ENCODE measurements at regions not wholly inside any gene's neighbourhood (a gene's known extent, or its start where the extent isn't known, plus 50 kb on each side); places are given as distances from the start of the nearest gene placed in this dataset.

DNA sequence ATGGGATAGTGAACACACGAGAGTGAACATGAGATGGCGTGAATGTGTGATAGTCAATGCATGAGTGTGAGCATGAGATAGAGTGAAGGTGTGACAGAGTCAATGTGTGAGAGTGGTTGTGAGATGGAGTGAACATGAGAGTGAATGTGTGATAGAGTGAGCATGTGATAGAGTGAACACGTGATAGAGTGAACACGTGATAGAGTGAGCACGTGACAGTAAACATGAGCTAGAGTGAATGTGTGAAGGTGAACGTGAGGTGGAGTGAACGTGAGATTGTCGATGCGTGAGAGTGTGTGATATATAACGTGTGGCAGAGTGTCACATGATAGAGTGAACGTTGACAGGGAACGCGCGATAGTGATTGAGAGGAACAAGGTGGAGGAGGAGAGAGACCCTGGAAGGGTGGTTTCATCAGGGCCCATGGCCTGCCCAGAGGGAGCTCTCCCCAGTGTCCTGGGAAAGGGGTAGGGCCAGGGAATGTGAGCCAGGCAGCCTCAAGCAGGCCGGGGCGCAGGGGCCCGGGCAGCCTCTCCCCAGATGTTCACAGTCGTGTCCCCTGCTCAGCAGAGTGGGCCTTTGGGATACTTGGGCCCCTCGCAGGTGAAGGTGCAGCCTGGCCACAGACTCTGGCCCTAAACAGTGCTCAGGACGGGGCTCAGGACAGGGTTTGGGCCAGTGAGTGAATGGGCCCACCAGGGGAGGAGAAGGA, 516.9 kb downstream of the EIPR1 start:
- Histone ChIP-seq H3K36me3 (ENCODE audit: control insufficient read depth in 1 of 2, insufficient read depth in 2 of 2, low read length in 2 of 2) (no peaks in the 10 kb centered on the region), H3K4me1 (ENCODE audit: control insufficient read depth in 1 of 2, insufficient read depth in 2 of 2, low read length in 2 of 2) (no peaks in the 10 kb centered on the region), H3K27ac (ENCODE audit: low read depth, low read length) (no peak overlapping the region), H3K9me3 (ENCODE audit: control insufficient read depth in 1 of 2, insufficient read depth in 1 of 2, low read depth in 1 of 2, low read length in 2 of 2) (no peaks in the 10 kb centered on the region), H3K4me3 (replicated peaks in 1 of 2; ENCODE audit: low read depth in 1 of 2, low read length in 2 of 2) (no peak overlapping the region), H3K9ac (ENCODE audit: low read length) (no peak overlapping the region), H3K27me3 (ENCODE audit: insufficient read depth, low read length) (no peaks in the 10 kb centered on the region), H3K4me2 (ENCODE audit: low read length) (no peak overlapping the region), H4K20me1 (ENCODE audit: insufficient read depth) (no peaks in the 10 kb centered on the region), H2AFZ (ENCODE audit: low read depth, low read length, poor library complexity, severe bottlenecking) (no peak overlapping the region), H3K79me2 (ENCODE audit: insufficient read depth, low read length) (no peaks in the 10 kb centered on the region), H3K9me2 (ENCODE audit: insufficient read depth) (no peaks in the 10 kb centered on the region)
- ChIA-PET POLR2A (no interaction called here), RAD21 (ENCODE audit: low non-redundant PET in 1 of 2, low total read pairs in 2 of 2, uncharacterized antibody in 2 of 2, unreplicated experiment in 2 of 2) (no interaction called here), CTCF (no interaction called here)
- BruUV-seq (replicated peaks), result no TSS peak
- ATAC-seq (no peak), DNase-seq (ENCODE audit: low read depth, low spot score) (no peak)
- TF ChIP-seq CEBPB (IDR thresholded peaks at IDR 0.05; ENCODE audit: low read depth) (no peak), TCF7L2 (IDR thresholded peaks at IDR 0.05; ENCODE audit: borderline replicate concordance, extremely low read depth, insufficient read depth, insufficient read length) (no peak), EZH2phosphoT487 (IDR thresholded peaks at IDR 0.05; ENCODE audit: borderline replicate concordance) (no peak), FOSL1 (IDR thresholded peaks at IDR 0.05; ENCODE audit: low read depth) (no peak), EGR1 (IDR thresholded peaks at IDR 0.05; ENCODE audit: low read depth) (no peak), RAD21 (IDR thresholded peaks at IDR 0.05; ENCODE audit: low read depth) (no peak)
- intact Hi-C loops (cut with micrococcal nuclease), result no loop called here

DNA sequence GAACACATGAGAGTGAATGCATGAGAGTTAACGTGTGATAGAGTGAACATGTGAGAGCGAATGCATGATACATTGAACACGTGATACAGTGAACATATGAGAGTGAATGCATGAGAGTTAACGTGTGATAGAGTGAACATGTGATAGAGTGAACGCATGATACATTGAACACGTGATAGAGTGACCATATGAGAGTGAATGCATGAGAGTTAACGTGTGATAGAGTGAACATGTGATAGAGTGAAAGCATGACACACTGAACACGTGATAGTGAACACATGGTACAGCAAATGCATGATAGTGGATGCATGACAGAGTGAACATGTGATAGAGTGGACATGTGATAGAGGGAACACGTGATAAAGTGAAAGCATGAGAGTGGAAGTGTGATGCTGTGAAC, 517.9 kb downstream of the EIPR1 start:
- RAD21 ChIA-PET (ENCODE audit: low non-redundant PET in 1 of 2, low total read pairs in 2 of 2, uncharacterized antibody in 2 of 2, unreplicated experiment in 2 of 2), result no interaction called here
- no TSS peak for BruUV-seq (replicated peaks)
- DNase-seq (ENCODE audit: low read depth, low spot score), result no peak
- Histone ChIP-seq H3K79me2 (ENCODE audit: insufficient read depth, low read length) (no peaks in the 10 kb centered on the region), H3K4me2 (ENCODE audit: low read length) (no peak overlapping the region), H3K27me3 (ENCODE audit: insufficient read depth, low read length) (no peaks in the 10 kb centered on the region), H3K27ac (ENCODE audit: low read depth, low read length) (no peak overlapping the region), H3K9me2 (ENCODE audit: insufficient read depth) (no peaks in the 10 kb centered on the region), H3K9me3 (ENCODE audit: control insufficient read depth in 1 of 2, insufficient read depth in 1 of 2, low read depth in 1 of 2, low read length in 2 of 2) (no peaks in the 10 kb centered on the region), H3K4me1 (ENCODE audit: control insufficient read depth in 1 of 2, insufficient read depth in 2 of 2, low read length in 2 of 2) (no peaks in the 10 kb centered on the region), H2AFZ (ENCODE audit: low read depth, low read length, poor library complexity, severe bottlenecking) (no peak overlapping the region), H3K4me3 (replicated peaks in 1 of 2; ENCODE audit: low read depth in 1 of 2, low read length in 2 of 2) (no peak overlapping the region), H3K36me3 (ENCODE audit: control insufficient read depth in 1 of 2, insufficient read depth in 2 of 2, low read length in 2 of 2) (no peaks in the 10 kb centered on the region), H4K20me1 (ENCODE audit: insufficient read depth) (no peaks in the 10 kb centered on the region), H3K9ac (ENCODE audit: low read length) (no peak overlapping the region)
- CTCF ChIA-PET, result no interaction called here
- POLR2A ChIA-PET, result no interaction called here
- intact Hi-C loops (cut with micrococcal nuclease), result no loop called here
- ATAC-seq, result no peak
- no peak for TF ChIP-seq JUND (IDR thresholded peaks at IDR 0.05)
- TF ChIP-seq SIN3A (IDR thresholded peaks at IDR 0.05; ENCODE audit: low read depth), result no peak
- TF ChIP-seq, protein P1, sequence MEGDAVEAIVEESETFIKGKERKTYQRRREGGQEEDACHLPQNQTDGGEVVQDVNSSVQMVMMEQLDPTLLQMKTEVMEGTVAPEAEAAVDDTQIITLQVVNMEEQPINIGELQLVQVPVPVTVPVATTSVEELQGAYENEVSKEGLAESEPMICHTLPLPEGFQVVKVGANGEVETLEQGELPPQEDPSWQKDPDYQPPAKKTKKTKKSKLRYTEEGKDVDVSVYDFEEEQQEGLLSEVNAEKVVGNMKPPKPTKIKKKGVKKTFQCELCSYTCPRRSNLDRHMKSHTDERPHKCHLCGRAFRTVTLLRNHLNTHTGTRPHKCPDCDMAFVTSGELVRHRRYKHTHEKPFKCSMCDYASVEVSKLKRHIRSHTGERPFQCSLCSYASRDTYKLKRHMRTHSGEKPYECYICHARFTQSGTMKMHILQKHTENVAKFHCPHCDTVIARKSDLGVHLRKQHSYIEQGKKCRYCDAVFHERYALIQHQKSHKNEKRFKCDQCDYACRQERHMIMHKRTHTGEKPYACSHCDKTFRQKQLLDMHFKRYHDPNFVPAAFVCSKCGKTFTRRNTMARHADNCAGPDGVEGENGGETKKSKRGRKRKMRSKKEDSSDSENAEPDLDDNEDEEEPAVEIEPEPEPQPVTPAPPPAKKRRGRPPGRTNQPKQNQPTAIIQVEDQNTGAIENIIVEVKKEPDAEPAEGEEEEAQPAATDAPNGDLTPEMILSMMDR (IDR thresholded peaks at IDR 0.05 in 2 of 3, conservative IDR thresholded peaks at IDR 0.05 in 1 of 3; ENCODE audit: borderline replicate concordance in 1 of 3, insufficient read depth in 1 of 3, low read depth in 2 of 3, low read length in 2 of 3), result no peak
- TF ChIP-seq ELF1 (IDR thresholded peaks at IDR 0.05; ENCODE audit: borderline replicate concordance, low read depth), result no peak
- TF ChIP-seq, protein P2, sequence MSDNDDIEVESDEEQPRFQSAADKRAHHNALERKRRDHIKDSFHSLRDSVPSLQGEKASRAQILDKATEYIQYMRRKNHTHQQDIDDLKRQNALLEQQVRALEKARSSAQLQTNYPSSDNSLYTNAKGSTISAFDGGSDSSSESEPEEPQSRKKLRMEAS (IDR thresholded peaks at IDR 0.05), result no peak
- TF ChIP-seq POLR2AphosphoS5 (IDR thresholded peaks at IDR 0.05; ENCODE audit: low read depth, low read length), result no peak
- TF ChIP-seq, protein P3, sequence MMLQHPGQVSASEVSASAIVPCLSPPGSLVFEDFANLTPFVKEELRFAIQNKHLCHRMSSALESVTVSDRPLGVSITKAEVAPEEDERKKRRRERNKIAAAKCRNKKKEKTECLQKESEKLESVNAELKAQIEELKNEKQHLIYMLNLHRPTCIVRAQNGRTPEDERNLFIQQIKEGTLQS (IDR thresholded peaks at IDR 0.05), result no peak
- TF ChIP-seq TCF7L2 (IDR thresholded peaks at IDR 0.05; ENCODE audit: borderline replicate concordance, extremely low read depth, insufficient read depth, insufficient read length), result no peak
- TF ChIP-seq SRF (IDR thresholded peaks at IDR 0.05; ENCODE audit: low read depth), result no peak
- TF ChIP-seq YY1 (IDR thresholded peaks at IDR 0.05; ENCODE audit: extremely low read depth, insufficient replicate concordance, low read depth, low read length), result no peak
- TF ChIP-seq POLR2A (IDR thresholded peaks at IDR 0.05; ENCODE audit: borderline replicate concordance, extremely low read depth, insufficient read depth, insufficient read length), result no peak
- no peak for TF ChIP-seq ZNF274 (IDR thresholded peaks at IDR 0.05; ENCODE audit: low read depth, low read length)
- TF ChIP-seq ZFX (IDR thresholded peaks at IDR 0.05), result no peak
- TF ChIP-seq FOSL1 (IDR thresholded peaks at IDR 0.05; ENCODE audit: low read depth), result no peak
- TF ChIP-seq SP1 (IDR thresholded peaks at IDR 0.05; ENCODE audit: low read depth), result no peak
- TF ChIP-seq EGR1 (IDR thresholded peaks at IDR 0.05; ENCODE audit: low read depth), result no peak

Measured in HCT116 (cell line).